ENCODE measurements at regions not wholly inside any gene's neighbourhood (a gene's known extent, or its start where the extent isn't known, plus 50 kb on each side); places are given as distances from the start of the nearest gene placed in this dataset.

DNA sequence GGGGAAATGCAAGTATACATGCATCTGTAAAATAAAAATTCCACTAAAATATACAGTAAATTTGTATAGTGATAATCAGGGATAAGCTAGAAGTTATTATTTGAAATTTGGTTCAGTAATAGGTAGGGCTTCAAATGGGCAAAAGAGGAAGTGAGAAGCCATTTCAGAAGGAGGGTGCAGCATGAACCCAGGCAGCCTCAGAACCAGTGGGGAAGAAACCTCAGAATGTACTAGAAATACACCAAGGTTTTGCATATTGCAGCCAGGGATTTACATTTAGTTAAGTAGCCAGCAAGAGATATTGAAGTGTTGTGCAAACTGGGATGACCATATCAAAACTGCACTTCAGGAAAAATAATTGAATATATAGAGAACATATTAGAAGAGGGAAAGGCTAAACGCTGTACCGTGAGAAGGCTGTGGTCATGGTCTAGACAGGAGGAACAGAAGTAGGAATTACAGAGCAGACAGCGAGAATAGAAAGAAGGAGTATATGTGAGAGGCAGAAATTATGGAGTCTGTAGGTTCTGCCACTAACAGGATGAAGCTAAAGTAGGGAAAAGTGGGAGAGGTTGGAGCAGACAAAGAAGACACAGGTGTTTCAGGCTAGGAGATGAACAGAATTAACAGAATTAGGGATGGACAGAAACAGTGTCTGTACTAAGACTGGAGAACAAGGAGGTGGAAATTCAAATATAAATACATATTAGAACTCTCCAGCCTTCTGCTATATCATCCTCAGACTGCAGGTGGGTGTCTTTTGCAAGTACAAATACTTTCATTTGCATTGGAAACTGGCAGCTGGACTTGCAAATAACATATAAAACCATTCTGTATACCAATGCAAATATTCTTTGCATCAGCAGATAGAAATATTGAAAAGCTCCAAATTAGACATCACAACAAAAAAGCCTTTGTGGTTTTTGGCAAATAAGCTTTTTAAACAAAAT is 335.6 kb downstream of the ZNF608 start:
- no peak for DNase-seq (ENCODE audit: extremely low spot score, insufficient read length, low read depth)
- peak; percentile 45 for FAIRE-seq

DNA sequence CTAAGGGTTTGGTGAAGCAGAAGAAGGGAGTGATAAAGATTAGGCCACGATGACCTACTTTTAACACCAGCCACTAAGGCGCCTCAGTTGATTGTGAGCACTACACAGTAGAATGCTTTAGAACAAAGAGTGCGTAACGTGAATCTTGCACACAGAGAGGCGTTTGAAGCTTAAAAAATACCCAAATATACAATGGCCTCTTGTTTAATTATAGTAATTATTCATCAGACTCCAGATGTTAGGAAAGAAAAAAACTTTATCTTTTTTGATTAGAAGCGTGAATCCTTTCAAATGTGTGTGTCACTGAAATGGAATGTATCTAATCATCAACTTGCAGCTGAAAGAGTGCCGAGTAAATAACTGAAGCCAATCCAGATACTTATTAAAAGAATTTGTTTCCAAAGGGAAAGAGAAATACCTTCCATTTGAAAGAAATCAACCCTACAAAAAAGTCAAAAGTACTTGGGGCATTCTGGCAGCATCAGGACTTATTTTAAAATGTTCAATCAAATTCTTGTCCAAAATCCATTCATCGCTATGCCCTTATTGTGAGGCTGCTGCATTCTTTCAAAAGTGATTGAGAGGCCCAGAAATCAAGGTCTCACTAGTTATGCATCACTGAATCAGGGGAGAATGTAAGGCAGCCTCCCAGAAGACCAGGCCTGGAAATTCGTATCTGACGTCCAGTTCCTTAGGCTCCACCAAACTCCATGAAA is 337.5 kb downstream of the ZNF608 start:
- DNase-seq (ENCODE audit: extremely low spot score, insufficient read length, low read depth) (no peak), FAIRE-seq (no peak)

DNA sequence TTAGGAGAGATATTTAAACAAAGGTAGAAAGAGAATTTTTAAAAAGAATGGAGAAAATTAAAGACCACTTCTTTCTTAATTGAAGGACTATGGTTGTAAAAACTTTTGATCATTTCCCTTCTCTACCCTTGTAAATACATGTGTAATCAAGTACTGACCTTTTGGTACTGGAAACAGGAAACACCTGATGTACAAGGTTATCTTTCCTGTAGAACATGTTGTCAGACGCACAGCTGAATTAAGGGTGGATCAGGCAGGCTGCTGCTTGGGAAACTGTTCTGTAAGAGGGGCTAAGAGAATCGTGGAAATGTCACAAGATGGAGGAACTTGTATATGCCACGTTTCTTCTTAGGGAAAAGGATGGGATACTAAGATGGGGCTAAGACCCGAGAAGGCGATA is 341.6 kb downstream of the ZNF608 start:
- no peak for DNase-seq (ENCODE audit: extremely low spot score, insufficient read length, low read depth)
- no peak for FAIRE-seq

DNA sequence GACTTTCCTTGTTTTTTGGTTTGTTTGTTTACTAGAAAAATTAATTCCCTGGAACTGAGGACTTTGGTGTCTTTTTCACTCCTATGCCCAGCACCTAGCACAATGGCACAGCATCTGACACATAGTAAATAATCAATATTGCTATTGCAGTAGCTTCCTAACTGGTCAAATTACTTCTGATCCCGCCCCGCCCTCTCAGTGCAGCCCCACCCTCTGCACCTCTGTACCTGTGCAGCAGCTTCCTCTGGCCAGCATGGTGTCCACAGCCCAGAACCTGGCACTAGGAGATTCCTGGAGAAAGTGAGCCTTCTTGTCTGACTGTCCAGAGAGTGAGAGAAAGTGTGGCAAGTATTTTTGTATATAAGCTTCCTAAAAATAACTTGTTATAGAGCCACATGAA is 343.2 kb downstream of the ZNF608 start:
- no peak for FAIRE-seq

DNA sequence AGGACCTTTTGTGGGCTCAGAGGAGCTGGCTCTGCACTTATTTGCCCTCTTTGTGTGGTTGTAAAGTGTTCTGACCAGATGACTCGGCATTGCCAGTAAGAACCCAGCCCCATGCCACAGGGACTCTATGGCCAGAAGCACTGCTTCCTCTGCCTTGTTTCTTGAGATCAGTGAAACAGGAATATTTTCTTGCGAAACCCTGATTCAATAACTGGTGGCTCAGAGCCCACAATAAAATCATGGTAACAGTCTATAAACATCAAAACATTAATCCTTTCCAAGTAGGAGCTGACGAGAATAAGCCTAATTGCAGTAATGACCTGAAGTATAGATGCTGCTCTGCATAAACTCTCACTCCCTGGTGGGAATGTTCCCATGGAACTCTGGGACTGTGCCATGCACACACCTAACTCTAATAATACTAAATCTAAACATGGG is 344.3 kb downstream of the ZNF608 start:
- DNase-seq (ENCODE audit: extremely low spot score, insufficient read length, low read depth), result no peak
- no peak for FAIRE-seq

More for the DNA sequence above, 343.2 kb downstream of the ZNF608 start:
- DNase-seq (ENCODE audit: extremely low spot score, insufficient read length, low read depth), result no peak

DNA sequence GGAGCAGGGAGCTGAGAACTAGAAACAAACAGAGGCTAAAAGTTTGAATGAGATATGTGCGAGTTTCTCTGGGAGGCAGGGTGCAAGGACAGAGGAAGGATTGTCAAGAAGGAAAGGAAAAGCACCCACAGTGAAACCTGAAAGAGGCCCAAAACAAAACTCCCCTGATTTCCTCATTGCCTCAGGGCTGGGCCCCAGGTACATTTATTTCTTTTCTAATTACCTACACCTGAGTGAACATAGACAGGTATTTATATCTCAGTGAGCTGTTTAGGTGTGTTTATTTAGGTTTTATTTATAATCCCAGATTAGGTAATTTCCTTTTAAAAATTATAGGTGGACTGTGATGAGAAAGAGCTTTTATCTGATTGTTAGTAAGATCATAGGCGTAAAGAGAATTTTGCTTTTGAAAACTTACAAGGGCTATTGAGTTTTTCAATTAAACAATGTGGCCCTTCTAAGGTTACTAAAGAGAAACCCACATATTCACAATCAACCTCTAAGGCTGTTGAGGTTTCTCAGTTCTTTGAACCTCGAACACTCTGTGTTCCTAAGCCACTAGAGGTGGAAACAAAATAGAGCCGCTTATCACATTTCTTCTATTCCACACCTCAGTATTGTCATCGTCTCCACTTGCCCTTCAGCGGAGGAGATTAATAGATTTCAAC is 344.8 kb downstream of the ZNF608 start:
- FAIRE-seq, result no peak
- DNase-seq (ENCODE audit: extremely low spot score, insufficient read length, low read depth), result no peak

DNA sequence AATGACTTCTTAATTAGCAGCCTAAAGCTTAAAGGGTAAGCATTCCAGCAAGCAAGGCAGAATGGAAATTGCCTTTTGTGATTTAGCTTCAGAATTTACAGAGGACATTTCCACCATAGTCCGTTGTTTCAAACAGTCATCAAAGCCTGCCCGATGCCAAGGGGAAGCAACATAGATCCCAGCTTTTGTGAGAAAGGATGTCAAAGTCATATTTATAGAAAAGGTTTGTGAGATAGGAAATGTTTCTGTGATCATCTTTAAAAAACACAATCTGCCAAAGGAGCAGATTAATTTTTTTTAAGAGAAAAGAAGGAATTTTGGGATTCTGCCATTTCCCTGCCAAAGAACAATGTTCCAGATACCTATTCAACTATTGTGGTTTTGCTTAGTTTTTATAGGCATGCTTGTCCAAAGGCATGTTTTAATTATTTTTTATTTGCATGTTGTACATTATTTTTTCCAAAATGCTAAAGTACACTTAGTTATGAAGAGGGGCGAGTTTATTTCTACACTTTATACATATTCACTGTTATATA is 346.9 kb downstream of the ZNF608 start:
- FAIRE-seq, result no peak
- DNase-seq (ENCODE audit: extremely low spot score, insufficient read length, low read depth), result no peak

DNA sequence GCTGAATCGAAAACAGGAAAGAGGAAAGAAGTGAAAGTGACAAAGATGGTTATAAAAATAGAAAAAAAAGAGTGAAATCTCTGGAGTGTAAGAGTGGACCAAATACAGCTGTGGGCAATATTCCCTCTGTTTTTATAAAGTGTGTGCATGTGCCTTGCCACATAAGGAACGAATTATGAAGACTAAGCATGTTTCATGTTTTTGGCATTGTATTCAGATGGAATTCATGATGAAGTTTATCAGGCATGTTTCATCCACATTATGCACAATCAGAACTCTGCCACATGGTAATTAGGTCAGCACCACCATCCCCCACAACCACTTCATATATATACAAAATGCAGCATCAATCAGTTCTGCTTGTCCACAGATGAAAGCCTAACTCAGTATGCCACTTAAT is 348.0 kb downstream of the ZNF608 start:
- FAIRE-seq, result no peak
- no peak for DNase-seq (ENCODE audit: extremely low spot score, insufficient read length, low read depth)

DNA sequence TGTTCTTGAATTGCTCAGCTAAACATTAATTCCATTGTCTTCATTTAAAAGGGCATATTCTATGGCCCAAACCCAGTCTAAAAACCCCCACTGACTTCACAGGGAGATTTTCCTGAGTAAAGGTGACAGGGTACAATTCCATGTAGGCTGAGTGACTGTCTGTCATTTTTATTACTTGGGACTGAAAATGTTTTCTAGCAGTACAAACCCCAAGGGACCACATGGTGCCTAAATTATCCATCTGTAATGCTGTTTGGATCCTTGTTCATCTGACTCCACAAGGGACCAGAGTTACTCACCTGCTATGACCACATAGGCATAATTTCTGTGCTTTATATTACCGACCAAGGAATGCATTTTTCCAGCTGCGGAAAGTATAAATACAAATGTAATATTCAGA is 349.1 kb downstream of the ZNF608 start:
- DNase-seq (ENCODE audit: extremely low spot score, insufficient read length, low read depth) (no peak), FAIRE-seq (no peak)

DNA sequence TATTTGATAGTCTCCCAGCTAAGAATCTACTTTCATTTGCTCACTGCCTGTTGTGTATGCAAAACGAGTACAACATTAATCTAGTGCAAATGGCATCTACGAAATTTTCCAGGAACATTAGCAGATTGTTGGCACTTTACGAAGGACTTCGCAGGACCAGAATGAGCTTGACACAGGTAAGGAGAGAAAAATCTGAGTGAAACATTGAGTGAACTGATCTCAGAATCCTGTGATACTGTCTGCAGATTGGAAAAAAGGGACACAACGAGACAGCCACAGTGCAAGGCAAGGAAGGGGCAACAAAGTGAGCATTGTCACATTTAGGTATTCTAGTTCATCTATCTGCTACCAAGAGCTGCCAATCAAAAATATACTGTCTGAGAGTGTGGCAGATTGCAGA is 350.5 kb downstream of the ZNF608 start:
- DNase-seq (ENCODE audit: extremely low spot score, insufficient read length, low read depth), result no peak
- no peak for FAIRE-seq

DNA sequence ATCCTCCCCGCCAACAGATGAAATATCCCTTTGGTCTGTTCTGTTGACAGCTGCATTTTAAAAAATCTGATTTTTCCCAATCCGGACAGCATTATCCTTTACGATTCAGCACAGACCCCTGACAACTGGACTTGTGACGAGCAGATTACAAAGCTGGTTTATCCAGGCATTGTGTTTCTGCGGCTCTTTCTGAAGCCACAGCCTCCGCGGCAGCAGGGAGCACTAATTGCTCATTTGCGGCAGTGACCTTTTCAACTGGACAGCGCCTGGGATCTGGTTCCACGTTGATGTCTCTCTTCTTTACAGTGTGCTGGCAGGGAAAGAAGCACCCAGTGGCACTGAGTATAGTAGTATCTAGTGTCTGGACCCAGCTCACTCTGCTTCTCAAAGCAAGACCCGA is 351.2 kb downstream of the ZNF608 start:
- DNase-seq (ENCODE audit: extremely low spot score, insufficient read length, low read depth), result no peak
- no peak for FAIRE-seq

DNA sequence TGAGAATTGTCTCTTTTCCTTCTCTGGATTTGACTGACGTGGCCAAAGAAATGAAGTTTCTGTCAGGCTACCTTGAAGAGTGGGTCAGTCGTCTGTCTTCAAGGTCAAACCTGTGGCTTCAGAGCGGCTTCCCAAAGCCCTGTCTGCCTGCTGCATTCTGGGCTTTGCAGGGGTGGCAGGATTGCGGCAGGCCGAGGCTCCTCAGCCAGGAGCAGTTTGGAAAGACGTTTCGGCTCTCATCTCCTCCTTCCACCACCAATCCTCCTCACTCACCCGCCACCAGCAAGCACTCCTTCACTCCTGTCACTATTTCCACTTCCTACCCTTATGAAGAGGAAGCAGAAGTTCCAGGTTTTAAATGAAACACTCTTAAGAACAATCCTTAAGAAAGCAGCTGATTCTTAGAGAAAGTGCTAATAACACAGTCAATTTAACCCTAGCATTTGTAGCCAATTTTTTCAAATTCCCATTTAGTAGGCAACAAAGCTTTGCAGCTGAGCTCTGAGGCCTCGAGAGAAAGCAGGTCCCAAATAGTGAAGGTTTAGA is 351.7 kb downstream of the ZNF608 start:
- DNase-seq (ENCODE audit: extremely low spot score, insufficient read length, low read depth) (no peak), FAIRE-seq (no peak)

DNA sequence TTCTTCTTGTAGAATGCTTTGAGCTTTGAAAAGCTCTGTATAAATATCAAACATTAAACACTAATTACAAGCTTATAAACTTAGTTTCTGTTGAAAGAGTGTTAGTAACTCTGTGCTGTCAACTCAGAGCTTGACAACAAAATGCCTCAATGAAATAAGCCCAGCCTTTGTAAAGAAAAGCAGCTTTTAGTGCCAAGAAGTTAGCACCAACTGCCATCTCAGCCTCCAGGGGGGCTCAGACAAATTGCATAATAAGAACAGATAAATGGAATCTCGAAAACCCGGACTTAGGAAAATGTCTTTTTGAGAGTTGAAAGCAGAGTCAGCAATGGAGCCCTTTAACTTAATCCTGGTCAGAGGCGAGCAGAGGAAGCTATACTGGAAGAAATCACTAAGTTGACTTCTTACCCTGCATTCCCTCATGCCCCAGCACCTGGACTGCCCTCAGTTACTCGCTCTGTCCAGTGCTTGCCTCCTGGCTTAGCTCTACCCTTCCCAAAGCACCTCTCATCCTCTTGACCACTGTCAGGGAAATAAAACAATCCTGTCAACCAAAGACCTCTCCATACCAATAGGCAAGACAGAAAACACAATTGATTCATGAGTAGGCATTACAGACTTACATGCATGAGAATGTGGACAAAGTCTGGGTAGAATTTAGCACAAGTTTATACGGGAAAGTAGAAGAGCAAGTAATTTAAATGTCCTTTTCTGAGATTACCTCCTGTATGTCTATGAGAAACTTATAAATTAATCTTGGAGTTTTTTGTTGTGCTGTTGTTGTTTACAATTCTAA is 352.7 kb downstream of the ZNF608 start:
- FAIRE-seq, result no peak
- DNase-seq (ENCODE audit: extremely low spot score, insufficient read length, low read depth), result no peak

DNA sequence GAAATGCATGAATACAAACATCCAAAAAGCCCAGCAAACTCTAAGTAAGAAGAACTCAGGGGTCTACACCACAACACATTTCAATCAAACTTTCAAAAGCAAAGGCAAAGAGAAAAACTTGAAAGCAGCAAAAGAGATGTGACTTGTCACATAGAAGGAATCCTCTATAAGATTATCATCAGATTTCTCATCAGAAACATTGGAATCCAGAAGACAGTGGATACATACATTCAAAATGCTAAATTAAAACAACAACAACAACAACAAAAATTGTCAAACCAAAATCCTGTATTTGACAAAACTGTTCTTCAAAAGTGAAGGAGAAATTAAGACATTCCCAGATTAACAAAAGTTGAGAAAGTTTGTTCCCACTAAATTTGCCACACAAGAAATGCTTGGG is 362.7 kb downstream of the ZNF608 start:
- FAIRE-seq, result no peak
- no peak for DNase-seq (ENCODE audit: extremely low spot score, insufficient read length, low read depth)

DNA sequence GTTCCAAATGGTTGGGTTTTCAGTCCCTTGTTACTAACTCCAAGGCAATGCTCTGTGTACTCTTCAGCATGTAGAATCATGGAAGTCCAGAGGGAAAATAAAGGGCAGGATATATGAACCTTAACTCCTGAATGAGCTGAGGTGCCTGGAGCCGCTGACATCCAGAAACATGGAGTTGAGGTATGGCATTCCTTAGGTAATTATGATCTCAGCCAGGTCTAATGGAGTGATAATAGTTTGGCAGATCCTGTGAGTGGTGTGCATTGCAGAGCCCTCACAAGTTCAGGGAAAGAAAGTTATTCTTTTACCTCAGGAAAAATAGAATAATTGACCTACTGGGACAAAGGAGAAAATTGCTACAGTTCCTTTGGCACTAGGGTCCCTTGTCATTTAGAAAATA is 369.1 kb downstream of the ZNF608 start:
- FAIRE-seq (no peak), DNase-seq (ENCODE audit: extremely low spot score, insufficient read length, low read depth) (no peak)

DNA sequence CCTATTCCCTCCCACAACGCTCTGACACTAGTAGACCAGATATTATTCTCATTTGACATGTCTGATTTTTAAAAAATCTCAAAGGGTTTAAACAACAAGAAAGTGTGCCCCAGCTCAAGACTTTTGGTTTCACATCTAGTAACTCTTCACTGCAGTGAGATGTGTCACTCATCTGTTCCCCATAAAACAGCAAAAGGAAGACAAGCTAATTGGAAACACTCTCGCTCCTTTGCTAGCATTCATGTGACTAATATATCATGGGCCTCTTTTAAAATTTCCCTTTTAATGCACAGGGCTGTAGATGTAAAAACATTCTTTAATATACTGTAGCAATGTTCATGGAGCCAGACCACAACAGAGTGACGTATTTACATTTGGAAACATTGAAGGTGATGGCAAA is 372.6 kb downstream of the ZNF608 start:
- DNase-seq (ENCODE audit: extremely low spot score, insufficient read length, low read depth) (no peak), FAIRE-seq (no peak)

DNA sequence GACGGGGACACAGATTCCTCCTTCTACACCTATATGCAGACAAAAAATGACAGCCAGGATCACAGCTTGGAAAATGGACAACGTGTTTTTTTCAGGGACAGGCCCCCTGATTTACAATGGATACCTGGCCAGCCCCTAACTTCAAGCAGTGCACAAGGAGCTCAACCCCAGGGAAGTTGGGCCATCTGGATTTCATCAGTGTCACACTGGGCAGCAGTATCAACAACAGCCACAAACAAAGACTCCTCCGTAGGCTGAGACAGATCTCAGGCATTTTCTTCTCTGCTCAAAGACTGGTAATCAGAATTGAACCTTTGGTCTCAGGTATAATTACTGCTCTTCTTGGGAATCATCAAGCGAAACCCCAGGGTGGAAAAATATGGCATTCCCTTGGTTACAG is 374.0 kb downstream of the ZNF608 start:
- no peak for FAIRE-seq
- DNase-seq (ENCODE audit: extremely low spot score, insufficient read length, low read depth), result no peak

DNA sequence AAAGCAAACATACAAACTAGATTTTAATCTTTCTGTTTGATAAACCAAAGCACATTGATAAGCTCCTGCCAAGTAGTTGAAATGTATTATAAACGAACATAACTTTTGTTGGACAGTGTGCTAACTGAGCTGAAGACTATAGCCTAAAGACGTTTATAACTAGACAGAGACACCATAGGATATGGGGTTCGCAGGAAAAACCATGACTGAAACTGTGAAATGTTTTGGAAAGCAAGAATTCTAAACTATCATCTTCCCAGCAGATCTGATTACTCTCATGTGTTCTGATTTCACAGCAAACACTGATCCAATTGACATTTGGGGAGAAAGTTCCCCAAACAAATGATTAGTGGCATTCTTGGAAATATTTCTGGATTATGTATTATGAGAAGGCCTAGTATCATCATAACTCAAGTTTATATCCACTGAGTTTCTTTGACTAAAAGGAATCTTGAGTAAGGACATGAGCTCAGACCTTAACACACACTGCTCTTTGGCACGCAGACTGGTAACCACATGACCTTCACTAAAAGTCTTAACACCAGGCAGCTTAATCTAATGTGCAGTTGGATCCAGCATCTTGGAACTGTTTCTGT is 375.2 kb downstream of the ZNF608 start:
- DNase-seq (ENCODE audit: extremely low spot score, insufficient read length, low read depth) (no peak), FAIRE-seq (no peak)

DNA sequence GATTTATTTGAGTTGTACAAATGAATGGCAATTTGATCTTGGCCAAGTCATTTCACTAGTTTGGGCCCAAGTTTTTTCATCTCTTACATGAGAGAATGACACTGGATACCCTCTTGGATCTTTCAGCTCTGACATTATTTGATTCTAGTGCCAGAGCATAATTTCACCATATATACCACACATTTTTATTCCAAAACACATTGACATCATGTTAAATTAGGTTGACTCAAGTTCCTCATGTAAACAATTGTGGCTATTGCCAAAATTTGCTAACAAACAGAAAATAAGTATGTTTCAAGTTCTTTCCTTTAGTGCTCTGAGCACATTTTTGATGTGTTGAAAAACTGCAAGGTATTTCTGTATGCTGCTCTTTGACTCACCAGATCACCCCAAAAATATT is 375.8 kb downstream of the ZNF608 start:
- FAIRE-seq (no peak), DNase-seq (ENCODE audit: extremely low spot score, insufficient read length, low read depth) (no peak)

Data from GM18507 (cell line).